HG02763 (cell line): ENCODE measurements at regions not wholly inside any gene's neighbourhood (a gene's known extent, or its start where the extent isn't known, plus 50 kb on each side); places are given as distances from the start of the nearest gene placed in this dataset.
"Not testable (repeated sequence)": the region's sequence is repeated elsewhere in the genome, so short reads cannot be mapped to it uniquely, and the experiment has no call there.

ENCODE experiments used
- ATAC-seq: cut with Tn5 transposase; IDR thresholded peaks from one replicate; pipeline ENCODE4 v1.9.1; 2021; ENCODE audit warnings: mild to moderate bottlenecking, moderate library complexity; ENCODE audit not compliant: unreplicated experiment

DNA sequence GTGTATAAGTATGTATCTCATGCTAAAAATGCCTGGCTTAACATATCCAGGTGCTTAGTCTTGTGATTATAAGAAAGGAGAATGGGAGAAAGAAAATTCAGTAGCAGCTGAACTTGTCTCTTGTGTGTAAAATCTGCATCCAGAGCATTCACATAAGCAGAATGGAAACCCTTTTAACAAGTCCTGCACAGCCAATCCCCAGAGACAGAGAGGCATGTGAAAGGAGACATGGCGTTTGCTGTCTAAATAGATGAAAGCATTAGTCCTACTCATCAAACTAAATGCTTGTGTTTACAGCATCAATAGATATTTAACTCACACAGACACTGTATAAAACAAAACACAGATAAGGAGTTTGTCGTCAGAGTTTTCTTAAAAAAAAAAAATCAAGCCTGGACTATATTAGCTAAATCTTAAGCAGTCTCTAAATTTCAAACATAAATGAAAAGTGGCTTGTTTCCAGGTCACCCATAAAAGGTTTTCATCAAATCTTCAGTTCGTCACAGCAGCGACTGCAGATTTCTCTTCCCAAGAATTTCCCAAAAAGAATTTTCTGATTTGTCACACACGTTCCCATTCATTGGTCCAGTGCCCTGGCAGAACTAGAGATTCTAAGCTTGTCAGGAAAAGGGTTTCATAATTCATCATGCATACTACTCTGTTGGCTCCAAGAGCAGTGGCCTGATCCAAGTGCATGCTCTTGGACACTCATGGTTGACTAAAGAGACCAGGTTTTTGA lies 249.2 kb downstream of the BTG1 start:
- no peak for ATAC-seq

DNA sequence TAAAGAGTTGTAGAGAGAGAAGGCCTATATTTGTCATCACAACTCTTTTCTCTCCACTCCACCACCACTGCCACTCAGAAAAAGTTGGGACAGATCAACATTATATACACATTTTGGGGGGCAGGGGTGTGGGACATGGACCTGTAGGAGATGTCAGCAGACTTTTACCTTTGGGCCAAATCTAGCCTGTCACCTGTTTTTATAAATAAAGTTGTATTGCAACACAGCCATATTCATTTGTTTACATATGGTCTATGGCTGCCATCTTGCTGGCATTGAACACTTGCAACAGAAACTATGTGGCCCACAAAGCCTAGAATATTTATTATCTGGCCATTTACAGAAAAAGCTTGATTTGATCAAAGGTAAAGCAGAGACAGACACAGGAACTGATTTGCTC lies 250.7 kb downstream of the BTG1 start:
- no peak for ATAC-seq

DNA sequence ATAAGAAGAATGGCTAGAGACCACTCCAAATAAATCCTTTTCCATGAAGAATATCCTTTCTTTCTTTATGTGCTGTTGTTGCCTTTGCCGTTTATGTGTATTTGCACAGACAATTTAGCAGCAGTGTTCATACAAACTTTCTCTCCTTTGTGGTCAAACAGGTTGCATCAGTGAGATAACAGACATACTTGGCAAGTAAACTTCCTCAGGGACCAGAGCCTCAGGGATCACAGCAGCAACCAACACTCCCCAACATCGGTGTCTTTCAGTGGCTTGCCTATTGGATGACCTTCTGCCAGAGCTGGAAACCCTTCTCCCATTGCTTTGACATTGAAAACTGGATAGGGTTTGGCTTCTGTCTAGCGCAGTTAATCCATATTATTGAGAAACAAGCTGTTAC lies 252.2 kb downstream of the BTG1 start:
- no peak for ATAC-seq

DNA sequence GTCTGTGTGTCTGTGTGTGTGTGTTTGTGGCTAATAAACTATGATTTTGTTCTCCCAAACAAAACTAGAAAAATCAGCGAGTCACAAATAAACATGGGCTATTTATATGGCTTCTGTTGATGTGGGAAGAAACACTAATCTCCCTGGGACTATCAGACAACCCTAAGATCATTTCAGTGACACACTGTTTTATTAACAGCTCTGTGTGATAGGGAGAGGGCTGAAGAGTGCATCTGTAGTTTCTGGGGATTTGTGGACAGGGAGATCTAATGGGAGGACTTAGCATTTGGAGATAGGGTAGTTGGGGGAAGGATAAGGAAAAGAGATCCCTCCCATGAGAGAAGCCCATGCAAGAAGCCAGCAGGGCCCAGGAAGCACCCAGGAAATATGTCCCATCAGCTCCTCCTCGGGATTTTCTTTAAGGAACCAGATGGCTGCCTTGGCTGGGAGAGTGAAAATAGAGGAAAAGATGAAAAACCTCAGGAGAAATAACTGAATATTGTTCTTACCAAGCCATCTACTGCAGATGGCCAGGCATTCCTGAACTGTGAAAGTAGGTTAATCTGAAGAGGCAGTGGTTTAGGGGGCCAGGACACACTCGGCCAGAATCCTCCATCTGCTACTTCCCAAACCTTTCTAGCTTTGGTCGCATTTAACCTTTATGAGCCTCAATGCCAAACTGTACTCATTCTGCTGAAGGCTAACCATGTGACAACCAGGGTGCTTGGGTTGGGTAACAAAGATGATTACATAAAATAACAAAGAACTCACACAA lies 253.4 kb downstream of the BTG1 start:
- no peak for ATAC-seq

DNA sequence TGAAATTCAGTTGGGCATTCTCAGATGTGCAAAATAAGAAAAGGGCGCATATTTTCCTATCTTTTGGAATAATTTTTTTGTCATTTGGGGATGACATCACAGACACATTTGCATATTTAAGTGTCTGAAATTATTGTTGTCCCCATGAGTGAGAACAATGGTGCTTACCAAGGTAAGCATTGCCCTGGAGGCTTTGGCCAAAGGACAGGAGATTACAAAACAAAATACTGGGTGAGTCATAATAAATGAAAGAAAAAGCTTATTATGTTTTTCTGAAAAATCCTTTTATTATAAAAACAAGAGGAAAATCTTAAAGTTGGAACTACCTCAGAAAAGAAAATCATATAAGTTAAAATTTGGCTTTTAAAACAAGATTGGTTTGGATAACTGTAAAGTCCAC lies 254.9 kb downstream of the BTG1 start:
- no peak for ATAC-seq

DNA sequence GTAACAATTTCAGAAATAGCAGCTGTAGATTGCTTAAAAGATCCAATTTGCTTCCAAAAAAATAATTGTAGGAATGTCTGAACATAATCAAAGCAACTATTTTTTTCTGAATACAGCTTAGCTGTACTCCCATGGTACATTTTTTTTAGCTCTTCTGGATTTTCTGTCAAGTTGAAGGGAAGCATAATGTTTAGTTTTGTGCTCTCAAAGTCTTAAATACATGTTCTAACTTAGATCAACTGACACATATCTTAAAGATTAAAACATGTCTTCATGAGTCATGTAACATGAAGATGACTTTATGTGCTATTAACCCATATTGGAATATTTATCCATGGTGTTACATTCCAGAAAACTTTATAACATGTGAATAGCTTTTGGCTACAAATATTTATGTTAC lies 255.7 kb downstream of the BTG1 start:
- no peak for ATAC-seq

DNA sequence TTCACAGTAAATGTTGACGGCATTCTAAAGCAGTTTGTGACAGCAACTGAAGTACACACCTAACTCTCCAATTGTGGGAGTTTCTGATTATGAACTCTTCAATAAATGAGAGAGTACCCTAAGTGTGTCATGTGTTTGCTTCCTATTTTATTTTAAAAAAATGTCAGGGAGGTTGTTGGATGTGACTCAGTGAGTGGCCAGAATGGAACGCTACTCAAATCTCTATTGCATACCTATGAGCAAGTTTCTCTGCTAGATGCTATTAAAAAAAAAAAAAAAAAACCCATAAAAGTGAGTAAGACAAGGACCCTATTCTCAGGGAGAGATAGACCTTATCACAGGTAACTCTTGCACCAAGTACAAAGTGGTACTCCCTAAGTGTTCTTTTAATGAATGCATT lies 256.6 kb downstream of the BTG1 start:
- ATAC-seq = no peak

DNA sequence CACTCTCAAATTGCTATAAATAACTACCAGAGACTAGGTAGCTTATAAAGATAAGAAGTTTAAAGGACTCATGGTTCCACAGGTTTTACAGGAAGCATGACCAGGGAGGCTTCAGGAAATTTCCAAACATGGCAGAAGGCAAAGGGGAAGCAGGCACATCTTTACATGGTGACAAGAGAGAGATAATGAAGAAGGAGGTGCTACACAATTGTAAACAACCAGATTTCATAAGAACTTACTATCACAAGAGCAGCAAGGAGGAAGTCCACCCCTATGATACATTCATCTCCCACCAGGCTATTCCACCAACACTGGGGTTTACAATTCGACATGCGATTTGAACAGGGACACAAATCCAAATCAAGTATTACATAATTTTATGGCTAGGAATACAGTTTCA lies 257.7 kb downstream of the BTG1 start:
- no peak for ATAC-seq

DNA sequence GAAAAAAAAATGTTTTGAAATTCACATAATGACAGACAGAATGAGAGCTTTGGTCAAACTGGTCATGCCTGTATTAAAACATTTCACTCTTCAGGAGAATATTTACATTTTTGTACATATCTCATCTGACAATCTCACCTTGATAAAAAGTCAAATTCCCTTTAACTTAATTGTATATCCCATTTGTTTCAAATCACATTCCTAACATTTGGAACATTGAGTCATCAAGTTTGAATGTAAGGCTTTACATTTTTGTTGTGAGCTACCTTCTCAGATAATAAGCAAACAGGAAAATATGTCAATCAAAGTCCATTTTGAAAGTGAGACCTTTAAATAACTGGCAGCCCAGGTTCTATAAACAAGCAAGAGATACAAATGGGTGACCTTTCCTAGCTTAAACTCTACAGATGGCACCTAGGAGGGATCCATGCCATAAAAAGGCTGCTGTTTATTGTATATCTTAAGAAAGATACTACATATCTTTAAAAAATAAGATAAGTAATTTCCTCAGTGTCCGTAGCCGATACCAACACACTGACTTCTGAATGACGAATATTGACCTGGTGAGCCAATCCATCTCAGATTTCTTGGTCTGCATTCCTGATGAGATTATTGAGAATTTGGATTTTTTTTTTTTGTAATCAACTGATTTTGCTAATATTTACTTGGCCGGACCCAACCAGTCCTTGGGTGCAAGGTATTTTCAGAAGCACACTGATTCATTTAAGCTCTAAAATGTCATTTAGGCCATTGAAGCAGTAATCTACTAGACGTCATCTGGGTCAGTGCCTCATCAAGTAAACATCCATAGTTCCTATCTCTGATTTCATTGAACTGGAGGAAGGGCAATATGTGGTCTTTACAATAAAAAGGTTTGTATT lies 259.6 kb downstream of the BTG1 start:
- ATAC-seq = no peak

DNA sequence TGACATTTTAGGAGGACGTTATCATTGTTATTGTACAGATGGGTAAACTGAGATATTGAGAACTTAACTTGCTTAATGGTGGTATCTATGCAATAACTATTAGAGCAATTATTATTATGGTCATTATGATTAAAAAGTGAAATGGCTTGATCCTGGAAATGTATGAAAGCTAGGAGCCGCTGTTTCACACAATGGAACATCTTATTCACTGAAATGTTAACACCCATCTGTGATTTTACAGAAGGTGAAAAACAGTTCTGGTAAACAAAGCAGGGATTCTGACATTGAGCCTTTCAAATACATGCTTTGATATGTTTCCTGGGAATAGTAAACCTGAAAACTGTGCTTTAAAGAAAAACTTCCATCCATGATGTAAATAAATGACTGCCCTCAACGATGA lies 261.4 kb downstream of the BTG1 start:
- ATAC-seq = no peak

DNA sequence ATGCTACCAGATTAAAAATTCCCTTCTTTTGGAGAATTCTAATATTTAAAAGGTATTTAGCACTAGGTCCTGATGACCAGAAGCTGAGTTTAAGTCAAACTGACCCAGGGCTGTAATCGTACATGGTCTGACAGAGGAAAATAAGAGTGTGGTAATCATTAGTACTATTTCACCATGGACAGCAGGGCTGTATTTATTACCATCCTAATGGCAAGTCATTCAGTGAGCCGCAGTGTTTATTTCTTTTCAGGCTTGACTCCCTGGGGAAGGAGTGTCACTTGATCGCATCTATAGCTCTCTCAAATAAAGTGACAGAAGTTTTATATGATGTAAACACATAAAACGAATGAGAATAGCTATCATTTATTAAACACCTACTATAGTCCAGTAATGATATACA lies 261.8 kb downstream of the BTG1 start:
- ATAC-seq = no peak

DNA sequence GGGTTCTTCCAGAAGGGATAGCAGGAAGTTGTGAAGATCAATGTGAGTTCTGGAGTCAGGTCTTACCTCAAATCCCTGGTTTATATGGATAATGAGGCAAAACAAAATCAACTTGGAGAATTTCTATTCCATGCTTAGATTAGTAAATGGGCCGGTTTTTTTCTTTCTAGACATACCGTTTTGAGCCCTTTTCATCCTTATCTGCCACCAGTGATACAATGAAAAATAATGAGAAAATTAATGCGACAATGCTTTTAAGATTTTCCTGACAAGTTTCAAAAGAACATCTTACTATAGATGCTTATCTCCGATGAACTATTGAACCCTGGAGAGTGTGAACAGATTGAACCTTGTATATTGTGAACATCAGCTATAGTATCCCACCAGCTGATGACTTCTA lies 262.7 kb downstream of the BTG1 start:
- no peak for ATAC-seq

DNA sequence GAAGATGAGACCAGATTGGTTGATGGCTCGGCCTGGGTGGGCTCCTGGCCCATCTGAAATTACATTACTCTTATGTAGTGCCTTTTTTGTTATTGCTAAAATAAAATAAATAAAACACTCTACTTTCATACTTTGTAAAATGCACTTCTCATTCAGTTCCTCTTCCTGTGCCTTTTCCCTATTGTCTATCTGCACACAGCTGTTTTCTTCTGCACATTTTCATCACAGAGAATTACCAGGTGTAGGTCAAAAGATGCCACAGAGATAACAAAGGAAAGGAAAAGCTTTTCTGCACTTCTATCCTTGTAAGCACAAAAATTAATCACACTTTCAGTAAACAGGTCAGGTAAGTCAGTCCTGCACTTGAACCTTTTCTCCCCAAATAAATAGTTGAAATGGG lies 265.1 kb downstream of the BTG1 start:
- no peak for ATAC-seq

DNA sequence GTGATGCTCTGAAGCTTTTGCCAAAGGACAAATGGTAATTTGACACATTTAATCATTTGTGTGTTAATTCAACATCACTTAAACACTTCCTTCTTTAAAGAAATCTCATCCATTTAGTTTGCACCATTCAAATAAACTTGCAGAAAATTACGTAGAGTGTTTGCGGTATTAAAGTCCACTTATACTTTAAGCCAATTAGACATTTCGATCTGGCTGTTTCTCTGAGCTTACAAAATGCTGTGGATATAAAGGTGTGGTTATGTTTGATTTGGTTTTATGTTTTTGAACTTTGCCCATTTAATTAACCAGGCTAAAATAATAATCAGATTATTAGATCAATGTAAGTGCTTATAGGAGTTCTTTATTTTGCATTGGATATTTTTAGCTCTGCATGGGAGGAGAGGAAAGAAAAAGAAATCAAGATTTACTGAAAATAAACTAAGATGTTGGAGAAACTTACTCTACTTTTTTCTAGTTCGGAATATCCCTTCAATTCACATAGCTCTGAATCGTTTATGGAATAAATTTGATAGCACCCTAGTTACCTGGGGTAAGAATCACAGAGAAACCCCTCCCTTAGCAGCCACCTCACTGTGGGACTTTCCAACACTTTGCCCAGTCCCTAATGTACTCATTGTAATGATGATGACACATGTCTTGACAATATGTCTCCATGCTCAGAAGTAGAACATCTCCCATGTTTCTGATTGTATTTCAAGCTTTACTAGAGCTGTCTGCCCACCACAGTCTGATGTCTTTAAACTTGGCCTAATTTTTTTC lies 268.0 kb downstream of the BTG1 start:
- ATAC-seq = no peak

DNA sequence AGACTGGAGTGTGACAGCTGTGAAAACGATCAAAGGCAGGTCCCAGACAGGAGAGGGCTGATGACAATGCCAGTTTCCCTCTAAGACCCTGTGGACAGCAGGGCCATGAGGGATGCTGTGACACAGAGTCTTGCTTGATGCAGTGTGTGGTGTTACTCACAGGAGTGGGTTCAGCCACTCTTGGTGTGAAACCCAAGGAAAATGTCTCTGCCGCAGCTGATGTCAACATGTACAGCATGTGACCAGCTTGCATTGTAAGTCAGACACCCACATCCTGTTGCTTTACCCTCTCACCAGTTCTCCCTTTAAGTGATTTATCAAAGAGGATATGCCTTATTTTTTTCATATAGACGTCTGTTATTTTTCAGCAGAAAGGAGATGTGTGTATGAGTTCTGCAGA lies 268.6 kb downstream of the BTG1 start:
- peak; percentile 72 for ATAC-seq

DNA sequence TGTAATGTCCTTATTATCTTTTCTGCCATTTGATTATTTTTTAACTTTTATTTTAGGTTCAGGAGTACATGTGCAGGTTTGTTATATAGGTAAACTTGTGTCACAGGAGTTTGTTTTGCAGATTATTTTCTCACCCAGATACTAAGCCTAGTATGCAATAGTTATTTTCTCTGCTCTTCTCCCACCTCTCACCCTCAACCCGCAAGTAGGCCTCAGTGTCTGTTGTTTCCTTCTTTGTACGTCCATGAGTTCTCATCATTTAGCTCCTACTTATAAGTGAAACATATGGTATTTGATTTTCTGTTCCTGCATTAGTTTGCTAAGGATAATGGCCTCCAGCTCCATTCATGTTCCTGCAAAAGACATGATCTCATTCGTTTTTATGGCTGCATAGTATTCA lies 270.0 kb downstream of the BTG1 start:
- ATAC-seq = not testable (repeated sequence)

DNA sequence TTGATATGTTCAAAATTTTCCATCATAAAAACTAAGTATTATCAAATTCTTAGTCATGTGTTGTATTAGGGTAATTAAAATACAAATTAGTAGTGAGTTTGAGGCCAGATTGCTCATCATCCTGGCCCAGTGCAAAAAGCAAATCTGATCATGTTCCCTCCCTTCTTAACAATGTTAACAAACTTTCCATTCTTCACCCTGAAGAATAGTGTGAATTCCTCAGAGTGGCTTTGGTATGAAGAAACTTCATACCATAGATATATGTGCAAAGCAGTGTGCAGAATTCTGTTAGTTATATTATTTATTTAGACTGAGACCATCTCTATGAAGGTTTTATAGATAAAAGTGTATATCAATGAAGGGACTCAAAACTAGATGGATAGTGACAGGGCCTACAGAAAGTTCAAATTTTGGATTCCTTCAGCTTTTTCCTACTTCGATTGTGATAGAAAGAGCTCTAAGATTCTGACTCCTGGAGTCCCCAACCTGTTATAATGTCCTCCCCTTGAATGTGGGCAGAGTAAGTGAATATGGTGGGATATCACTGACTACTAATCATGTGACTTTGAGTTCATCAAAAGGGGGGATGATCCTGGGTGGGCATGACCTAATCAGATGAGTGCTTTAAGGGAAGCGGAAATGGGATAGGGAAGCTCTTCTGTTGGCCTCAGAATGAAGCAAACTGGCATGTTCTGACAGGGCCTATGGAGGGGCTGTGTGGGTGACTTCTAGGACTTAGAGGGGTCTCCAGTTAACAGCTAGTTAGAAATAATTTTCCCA lies 271.4 kb downstream of the BTG1 start:
- ATAC-seq = no peak

DNA sequence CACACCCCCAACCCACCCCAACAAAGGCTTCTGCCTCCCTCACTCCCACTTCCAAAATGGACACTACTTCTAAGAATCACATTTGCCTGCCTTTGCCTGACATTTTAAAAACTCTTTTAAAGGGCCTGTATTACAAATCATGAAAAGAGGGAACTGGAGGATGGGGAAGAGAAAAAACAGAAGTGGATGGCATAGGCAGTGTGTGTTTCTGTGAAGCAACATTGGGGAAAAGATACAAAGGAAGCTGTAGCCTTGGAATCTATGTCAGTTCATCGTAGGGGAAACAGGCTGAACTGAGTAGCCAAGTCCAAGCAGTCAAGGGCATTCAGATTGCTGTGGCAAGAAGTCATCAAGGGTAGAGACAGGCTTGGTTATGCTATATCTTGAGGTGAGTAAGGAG lies 273.9 kb downstream of the BTG1 start:
- ATAC-seq = no peak

DNA sequence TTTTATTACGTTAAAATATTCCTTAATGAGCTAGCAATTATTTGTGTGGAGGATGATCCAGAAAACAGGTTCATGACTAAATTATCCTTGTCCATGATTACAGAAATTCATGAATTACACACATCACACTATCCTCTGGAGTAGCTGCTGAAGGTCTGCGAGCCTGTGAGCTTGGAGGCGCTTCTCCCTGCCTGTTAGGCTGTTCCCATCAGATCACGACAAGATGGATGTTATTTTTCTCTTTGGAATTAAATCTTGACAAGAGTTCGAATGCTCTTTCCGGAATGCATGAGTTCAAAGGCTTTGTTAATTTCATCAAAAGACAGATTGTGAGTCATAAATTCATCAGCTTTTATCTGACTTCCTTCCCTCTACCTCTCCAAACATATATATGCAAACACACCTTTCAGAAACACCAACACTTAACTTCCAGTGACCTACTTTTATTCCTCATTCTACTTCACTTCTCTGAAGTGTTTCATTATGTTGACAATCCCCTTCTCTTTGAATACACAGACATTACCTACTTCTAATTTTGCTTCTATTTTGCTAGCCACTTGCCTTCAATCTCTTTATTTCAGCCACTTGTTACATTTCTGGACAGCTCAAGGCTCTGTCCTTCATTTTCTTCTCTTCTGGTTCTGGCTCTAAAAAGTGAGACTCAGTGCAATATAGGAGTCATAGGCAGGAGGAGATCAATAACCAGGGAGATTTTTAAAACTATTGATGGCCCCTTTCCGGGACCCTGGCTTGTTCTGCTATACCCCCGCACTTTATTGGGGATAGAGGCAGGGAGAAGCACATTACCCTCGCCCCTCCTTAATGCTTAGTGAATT lies 274.6 kb downstream of the BTG1 start:
- no peak for ATAC-seq
